K562 (cell line): ENCODE measurements at regions not wholly inside any gene's neighbourhood (a gene's known extent, or its start where the extent isn't known, plus 50 kb on each side); places are given as distances from the start of the nearest gene placed in this dataset.

Experiments used
- ATF2 ChIP-seq: sonication (generic); formaldehyde crosslinking; IDR thresholded peaks from 2 replicates; pipeline ENCODE4 v1.8.1; 2022; ENCODE audit warnings: missing genetic modification reagents
- CCAR2 ChIP-seq: fragments of 200-400 bp; formaldehyde crosslinking; IDR thresholded peaks from 2 replicates; pipeline ENCODE4 v1.6.1; 2017; ENCODE audit warnings: mild to moderate bottlenecking, low read depth, low read length
- CHD4 ChIP-seq: fragments of 200-600 bp; sonication (generic); IDR thresholded peaks from 3 replicates; pipeline ENCODE4 v1.6.1; 2012; ENCODE audit warnings: low read depth, mild to moderate bottlenecking, mixed read lengths, low read length, inconsistent platforms; ENCODE audit not compliant: insufficient read depth, insufficient replicate concordance, poor library complexity, severe bottlenecking
- CTCF ChIP-seq, 3 experiments: IDR thresholded peaks in 2 of 3; conservative IDR thresholded peaks in 1 of 3; 2 replicates each; pipeline ENCODE4 v1.5.1; 2011 to 2012; ENCODE audit warnings: low read length in 3 of 3, mild to moderate bottlenecking in 3 of 3, control low read depth in 2 of 3, improper control_type of control experiment in 1 of 3, inconsistent platforms in 1 of 3, low read depth in 1 of 3, mixed read lengths in 1 of 3, moderate library complexity in 1 of 3; ENCODE audit not compliant: insufficient read depth in 2 of 3
- GMEB1 ChIP-seq: fragments of 250-450 bp; sonication (Bioruptor Pico); IDR thresholded peaks from 2 replicates; pipeline ENCODE4 v1.4.0; 2020; ENCODE audit warnings: mild to moderate bottlenecking
- KAT7 ChIP-seq: sonication (generic); formaldehyde crosslinking; IDR thresholded peaks from 2 replicates; pipeline ENCODE4 v1.8.0; 2022; ENCODE audit warnings: missing genetic modification reagents, mild to moderate bottlenecking, borderline replicate concordance
- NCOA4 ChIP-seq: fragments of 450-650 bp; IDR thresholded peaks from 2 replicates; pipeline ENCODE4 v1.6.1; 2018; ENCODE audit warnings: mild to moderate bottlenecking; ENCODE audit not compliant: partially characterized antibody
- POLR2A ChIP-seq: fragments of 450-650 bp; conservative IDR thresholded peaks from 2 replicates; pipeline ENCODE4 v1.6.1; 2016
- POLR2AphosphoS2 ChIP-seq: IDR thresholded peaks from 2 replicates; pipeline ENCODE4 v1.6.1; 2012; ENCODE audit warnings: low read length, improper control_type of control experiment
- PPARD ChIP-seq: fragments of 250-450 bp; sonication (Bioruptor Pico); IDR thresholded peaks from 2 replicates; pipeline ENCODE4 v1.8.0; 2022; ENCODE audit warnings: inconsistent platforms, mild to moderate bottlenecking, moderate library complexity
- RBBP5 ChIP-seq: fragments of 200-600 bp; sonication (generic); IDR thresholded peaks from 2 replicates; pipeline ENCODE4 v1.6.1; 2012; ENCODE audit warnings: borderline replicate concordance, mild to moderate bottlenecking, low read length, control low read depth, inconsistent platforms; ENCODE audit not compliant: insufficient read depth, poor library complexity, severe bottlenecking
- RBM22 ChIP-seq: fragments of 200-400 bp; formaldehyde crosslinking; IDR thresholded peaks from 2 replicates; pipeline ENCODE4 v1.6.1; 2018; ENCODE audit warnings: low read length, low read depth; ENCODE audit not compliant: poor library complexity, severe bottlenecking
- ZBTB33 ChIP-seq: sonication (generic); formaldehyde crosslinking; IDR thresholded peaks from 2 replicates; pipeline ENCODE4 v1.8.1; 2023; ENCODE audit warnings: mild to moderate bottlenecking, missing genetic modification reagents
- ZNF609 ChIP-seq: sonication (generic); formaldehyde crosslinking; IDR thresholded peaks from 2 replicates; pipeline ENCODE4 v1.8.1; 2023; ENCODE audit warnings: missing genetic modification reagents, mild to moderate bottlenecking, borderline replicate concordance

- no peak for TF ChIP-seq PPARD (CRISPR knock-in tag)
- TF ChIP-seq CHD4 = no peak
- TF ChIP-seq CTCF (IDR thresholded peaks at IDR 0.05 in 2 of 3, conservative IDR thresholded peaks at IDR 0.05 in 1 of 3; ENCODE audit: insufficient read depth in 2 of 3, low read depth in 1 of 3, low read length in 3 of 3) = no peak
- no peak for TF ChIP-seq POLR2AphosphoS2
- no peak for TF ChIP-seq POLR2A
- no peak for TF ChIP-seq GMEB1
- no peak for TF ChIP-seq ATF2 (CRISPR knock-in tag)
- TF ChIP-seq CCAR2 = no peak
- TF ChIP-seq RBBP5 = no peak
- no peak for TF ChIP-seq ZBTB33 (CRISPR knock-in tag)
- TF ChIP-seq ZNF609 (CRISPR knock-in tag) = no peak
- no peak for TF ChIP-seq KAT7
- no peak for TF ChIP-seq NCOA4
- no peak for TF ChIP-seq RBM22
These were observed 269.7 kb upstream of the ZNF521 start for GRCh38 chr18:25621682-25622081.
